BJ (cell line): ENCODE measurements at regions not wholly inside any gene's neighbourhood (a gene's known extent, or its start where the extent isn't known, plus 50 kb on each side); places are given as distances from the start of the nearest gene placed in this dataset.

Source experiments
- CTCF ChIA-PET: fragments of 350-600 bp; formaldehyde crosslinking; extraction: SDS; loops from one replicate; lab custom pipeline; 2021; ENCODE audit warnings: antibody characterized with exemption, inconsistent platforms; lab: Yijun Ruan, JAX
- POLR2A ChIA-PET: fragments of 300-600 bp; sonication (Branson Sonifier 250); formaldehyde crosslinking; extraction: SDS; loops from one replicate; lab custom pipeline; 2021; ENCODE audit warnings: antibody characterized with exemption; lab: Charles Lee
- DNase-seq: peaks from one replicate; pipeline ENCODE4 v3.0.0-alpha.2; 2011; ENCODE audit warnings: low read depth
- H3K27me3 ChIP-seq: 2 replicates; pipeline ENCODE4 v1.6.0; 2011; ENCODE audit warnings: low read length; ENCODE audit not compliant: control insufficient read depth, insufficient read depth
- H3K36me3 ChIP-seq: 2 replicates; pipeline ENCODE4 v1.5.1; 2011; ENCODE audit warnings: low read length; ENCODE audit not compliant: control insufficient read depth, insufficient read depth
- H3K4me3 ChIP-seq: 2 replicates; pipeline ENCODE4 v1.5.1; 2011; ENCODE audit warnings: low read depth, mild to moderate bottlenecking, control low read depth, low read length
- CTCF ChIP-seq: IDR thresholded peaks from 2 replicates; pipeline ENCODE4 v1.5.1; 2011; ENCODE audit warnings: low read depth, mild to moderate bottlenecking, control low read depth, inconsistent platforms, low read length, moderate library complexity; ENCODE audit not compliant: insufficient read depth

GRCh38 chr2:120473522-120474271 is 127.8 kb downstream of the INHBB start:
- ChIA-PET POLR2A (no interaction called here), CTCF (no interaction called here)

GRCh38 chr2:120474486-120474885 is 128.6 kb downstream of the INHBB start:
- ChIA-PET CTCF (no interaction called here), POLR2A (interaction anchor here (0.7 kb wide), 1 partner anchor 28 kb away, joined by 5 read pairs; no protein-coding TSS in a partner anchor)
- Histone ChIP-seq H3K27me3 (no peaks in the 10 kb centered on the region; the same call in 1 of the 2 replicates), H3K36me3 (no peaks in the 10 kb centered on the region), H3K4me3 (no peak overlapping the region)
- TF ChIP-seq CTCF = no peak
- DNase-seq = no peak

More at GRCh38 chr2:120473522-120474271, 127.8 kb downstream of the INHBB start:
- Histone ChIP-seq H3K27me3 (no peaks in the 10 kb centered on the region; the same call in 1 of the 2 replicates), H3K36me3 (no peaks in the 10 kb centered on the region), H3K4me3 (no peak overlapping the region)
- no peak for DNase-seq
- no peak for TF ChIP-seq CTCF

GRCh38 chr2:120476141-120476540 is 130.2 kb downstream of the INHBB start:
- TF ChIP-seq CTCF = no peak
- ChIA-PET CTCF (interaction anchor here (0.6 kb wide), 1 partner anchor 11 kb away, joined by 3 read pairs; no protein-coding TSS in a partner anchor), POLR2A (no interaction called here)
- H3K4me3 ChIP-seq = no peak overlapping the region
- no peaks in the 10 kb centered on the region; the same call in 1 of the 2 replicates for H3K27me3 ChIP-seq
- no peak for DNase-seq
- no peaks in the 10 kb centered on the region for H3K36me3 ChIP-seq

- CTCF ChIA-PET = no interaction called here
These were observed 131.3 kb downstream of the INHBB start for GRCh38 chr2:120477198-120477597.

More at GRCh38 chr2:120477198-120477597, 131.3 kb downstream of the INHBB start:
- no peaks in the 10 kb centered on the region; the same call in 1 of the 2 replicates for H3K27me3 ChIP-seq
- H3K36me3 ChIP-seq = no peaks in the 10 kb centered on the region
- H3K4me3 ChIP-seq = no peak overlapping the region
- DNase-seq = no peak
- POLR2A ChIA-PET = no interaction called here
- no peak for TF ChIP-seq CTCF
